Stimulated activated CD4-positive, alpha-beta T cell treated with anti-CD3 and anti-CD28 coated beads, TNF-alpha, amount 100 ng/mL, for 1 hour (primary cell): ENCODE measurements at regions not wholly inside any gene's neighbourhood (a gene's known extent, or its start where the extent isn't known, plus 50 kb on each side); places are given as distances from the start of the nearest gene placed in this dataset.

Source experiments
- DNase-seq, 3 donors: peaks; one replicate each; pipeline ENCODE4 v3.0.0-alpha.2; 2020; ENCODE audit warnings: low read depth in 3 of 3, low spot score in 1 of 3

GRCh38 chr6:54440549-54440948, 132.3 kb downstream of the TINAG start:
- no peak for DNase-seq

- no peak for DNase-seq
Measured at GRCh38 chr6:54441020-54441419, 132.8 kb downstream of the TINAG start.

- DNase-seq, result no peak
Measured at GRCh38 chr6:54441687-54442248, 133.5 kb downstream of the TINAG start.

GRCh38 chr6:54445207-54445606, 137.0 kb downstream of the TINAG start:
- DNase-seq, result no peak

GRCh38 chr6:54448617-54449016, 140.4 kb downstream of the TINAG start:
- DNase-seq, result no peak

- no peak for DNase-seq
Measured at GRCh38 chr6:54451516-54451915, 143.3 kb downstream of the TINAG start.

- no peak for DNase-seq
Measured at GRCh38 chr6:54463354-54464024, 155.2 kb downstream of the TINAG start.

GRCh38 chr6:54465649-54466300, 157.5 kb downstream of the TINAG start:
- DNase-seq, result no peak

- no peak for DNase-seq
Measured at GRCh38 chr6:54467384-54467783, 159.1 kb downstream of the TINAG start.

- DNase-seq, result no peak
Measured at GRCh38 chr6:54473328-54473727, 165.1 kb downstream of the TINAG start.

- DNase-seq, result no peak
Measured at GRCh38 chr6:54474898-54475297, 166.7 kb downstream of the TINAG start.

- DNase-seq, result no peak
Measured at GRCh38 chr6:54481091-54481490, 172.8 kb downstream of the TINAG start.

- DNase-seq, result no peak
Measured at GRCh38 chr6:54491431-54491830, 183.2 kb downstream of the TINAG start.

GRCh38 chr6:54493138-54493537, 184.9 kb downstream of the TINAG start:
- no peak for DNase-seq

- no peak for DNase-seq
Measured at GRCh38 chr6:54503144-54503543, 194.9 kb downstream of the TINAG start.

GRCh38 chr6:54515013-54515412, 206.8 kb downstream of the TINAG start:
- DNase-seq, result no peak

- no peak for DNase-seq
Measured at GRCh38 chr6:54515713-54516112, 207.5 kb downstream of the TINAG start.

- no peak for DNase-seq
Measured at GRCh38 chr6:54516321-54516720, 208.1 kb downstream of the TINAG start.

- no peak for DNase-seq
Measured at GRCh38 chr6:54519161-54519560, 210.9 kb downstream of the TINAG start.

- no peak for DNase-seq
Measured at GRCh38 chr6:54525731-54526130, 217.5 kb downstream of the TINAG start.

GRCh38 chr6:54533567-54533966, 225.3 kb downstream of the TINAG start:
- DNase-seq, result no peak

- DNase-seq, result no peak
Measured at GRCh38 chr6:54535568-54535967, 227.3 kb downstream of the TINAG start.

GRCh38 chr6:54541541-54541940, 233.3 kb downstream of the TINAG start:
- no peak for DNase-seq
